ENCODE measurements at regions not wholly inside any gene's neighbourhood (a gene's known extent, or its start where the extent isn't known, plus 50 kb on each side); places are given as distances from the start of the nearest gene placed in this dataset.
"Not testable (repeated sequence)": the region's sequence is repeated elsewhere in the genome, so short reads cannot be mapped to it uniquely, and the experiment has no call there.

GRCh38 chr9:31699836-31700235 is 684.6 kb upstream of the ACO1 start:
- DNase-seq: no peak

GRCh38 chr9:31700252-31701045 is 684.0 kb upstream of the ACO1 start:
- no peak for DNase-seq

DNA sequence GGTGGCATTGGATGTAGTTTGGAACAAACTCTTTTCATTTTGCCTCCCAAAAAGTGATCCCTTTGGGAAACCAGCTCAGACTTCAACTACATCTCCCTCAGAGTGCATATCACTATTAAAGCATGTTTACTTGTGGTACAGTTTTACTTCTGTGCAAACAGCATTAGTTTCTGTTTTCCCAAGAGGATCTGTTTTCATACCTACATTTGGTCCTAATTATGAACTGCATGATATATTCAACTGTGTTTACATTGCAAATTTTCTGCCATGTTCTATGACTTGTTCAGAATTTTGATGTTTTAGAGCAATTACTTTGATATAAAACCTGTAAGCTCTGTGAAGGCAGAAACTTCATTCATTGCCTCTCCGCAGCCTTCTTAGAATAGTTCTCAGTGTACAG is 681.5 kb upstream of the ACO1 start:
- DNase-seq: no peak

GRCh38 chr9:31715250-31715649 is 669.2 kb upstream of the ACO1 start:
- DNase-seq: no peak

DNA sequence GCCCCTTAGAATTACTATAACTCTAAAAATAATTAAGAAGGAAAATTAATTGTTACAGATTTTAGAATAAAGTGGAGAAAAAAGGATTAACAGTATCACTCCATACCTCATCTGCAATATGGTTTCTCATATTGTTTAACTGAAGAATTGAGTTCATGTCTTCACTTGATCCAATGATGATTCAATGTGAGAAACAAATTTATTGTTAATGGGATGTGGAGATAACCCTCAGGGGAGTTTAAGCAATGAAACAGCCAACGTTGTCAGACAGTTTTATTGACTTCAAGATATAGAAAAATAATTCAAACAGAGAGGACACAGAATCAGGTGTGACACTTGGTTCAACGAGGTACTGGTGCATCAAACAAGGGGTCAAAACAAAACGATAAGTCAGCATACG is 665.2 kb upstream of the ACO1 start:
- DNase-seq: no peak

DNA sequence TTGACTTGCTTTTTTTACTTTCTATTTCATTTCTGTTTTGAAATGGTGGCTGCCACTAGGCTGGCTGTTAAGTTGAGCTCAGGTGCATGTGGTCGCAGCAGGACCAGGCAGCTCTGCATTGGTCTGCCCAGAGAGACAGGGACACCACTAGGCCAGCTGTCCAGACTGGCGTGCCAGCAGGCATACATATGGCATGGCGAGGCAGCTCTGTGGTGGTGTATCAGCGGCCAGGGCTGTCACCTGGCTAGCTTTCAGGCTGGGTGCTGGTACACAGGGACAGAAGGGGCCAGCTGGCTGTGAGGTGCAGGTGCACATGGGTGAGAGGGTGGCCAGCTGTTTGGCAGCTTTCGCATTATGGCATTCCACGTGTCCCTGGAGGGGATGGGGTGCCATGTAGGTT is 654.0 kb upstream of the ACO1 start:
- no peak for DNase-seq

- no peak for DNase-seq
Measured at GRCh38 chr9:31733166-31733565, 651.3 kb upstream of the ACO1 start.

- DNase-seq: no peak
Measured at GRCh38 chr9:31736581-31737179, 647.8 kb upstream of the ACO1 start.

GRCh38 chr9:31740705-31741104 is 643.7 kb upstream of the ACO1 start:
- DNase-seq: no peak

GRCh38 chr9:31744589-31744988 is 639.9 kb upstream of the ACO1 start:
- no peak for DNase-seq

DNA sequence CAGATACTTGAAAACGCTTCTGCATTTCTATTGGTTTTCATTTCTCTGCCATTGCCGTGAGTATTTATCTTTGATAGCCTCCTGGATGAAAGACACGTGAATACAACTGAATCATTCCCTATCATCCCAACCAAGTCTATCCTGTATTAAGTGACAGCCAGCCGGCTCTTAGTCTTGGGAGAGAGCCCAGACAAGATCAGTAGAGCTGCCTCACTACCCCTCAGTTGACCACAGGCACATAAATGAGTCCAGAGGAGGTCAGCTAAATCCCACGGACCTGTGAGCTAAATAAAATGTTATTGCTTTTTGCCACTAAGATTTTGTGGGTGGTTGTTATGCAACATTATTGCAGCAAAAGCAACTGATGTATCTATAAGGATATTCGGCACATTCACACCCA is 639.0 kb upstream of the ACO1 start:
- DNase-seq: no peak

- no peak for DNase-seq
Measured at GRCh38 chr9:31745886-31746285, 638.6 kb upstream of the ACO1 start.

GRCh38 chr9:31753756-31754155 is 630.7 kb upstream of the ACO1 start:
- no peak for DNase-seq

- DNase-seq: no peak
Measured at GRCh38 chr9:31759703-31760102, 624.7 kb upstream of the ACO1 start.

- not testable (repeated sequence) for DNase-seq
Measured at GRCh38 chr9:31774021-31774420, 610.4 kb upstream of the ACO1 start.

DNA sequence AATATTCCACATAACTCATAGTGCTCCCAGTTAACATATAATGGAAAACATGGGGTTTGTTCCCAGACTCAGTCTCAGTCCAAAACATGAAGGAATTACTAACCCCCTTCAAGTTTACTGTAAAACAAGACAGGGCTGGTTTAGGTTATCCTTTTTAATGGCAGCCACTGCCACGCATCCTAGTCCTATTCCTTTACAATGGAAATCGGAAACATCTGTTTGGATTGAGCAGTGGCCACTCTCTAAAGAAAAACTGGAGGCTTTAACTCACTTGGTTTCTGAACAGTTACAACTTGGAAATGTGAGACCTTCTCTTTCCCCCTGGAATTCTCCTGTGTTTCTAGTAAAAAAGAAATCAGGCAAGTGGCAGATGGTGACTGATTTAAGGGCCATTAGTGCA is 609.9 kb upstream of the ACO1 start:
- no peak for DNase-seq

- no peak for DNase-seq
Measured at GRCh38 chr9:31776471-31776870, 608.0 kb upstream of the ACO1 start.

- no peak for DNase-seq
Measured at GRCh38 chr9:31783491-31783890, 601.0 kb upstream of the ACO1 start.

DNA sequence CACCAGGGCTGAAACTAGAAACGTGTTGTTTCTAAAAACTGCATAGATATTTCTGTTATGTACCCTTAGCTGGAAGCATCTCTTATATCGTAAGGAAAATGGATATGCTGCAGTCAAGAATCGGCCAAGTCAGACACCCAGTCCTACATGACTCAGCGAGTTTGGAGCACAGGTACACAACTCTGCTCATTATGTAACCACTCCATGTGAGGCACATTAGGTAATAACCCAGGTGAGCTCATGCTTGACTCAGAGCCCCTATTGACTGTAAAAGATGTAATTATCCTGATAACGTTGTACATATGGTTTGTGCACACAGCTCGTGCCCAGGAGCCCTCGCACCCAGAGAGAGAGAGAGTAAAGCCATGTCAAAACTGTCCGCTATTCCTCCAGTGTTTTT is 593.7 kb upstream of the ACO1 start:
- DNase-seq: no peak

- DNase-seq: no peak
Measured at GRCh38 chr9:31799953-31800609, 584.4 kb upstream of the ACO1 start.

DNA sequence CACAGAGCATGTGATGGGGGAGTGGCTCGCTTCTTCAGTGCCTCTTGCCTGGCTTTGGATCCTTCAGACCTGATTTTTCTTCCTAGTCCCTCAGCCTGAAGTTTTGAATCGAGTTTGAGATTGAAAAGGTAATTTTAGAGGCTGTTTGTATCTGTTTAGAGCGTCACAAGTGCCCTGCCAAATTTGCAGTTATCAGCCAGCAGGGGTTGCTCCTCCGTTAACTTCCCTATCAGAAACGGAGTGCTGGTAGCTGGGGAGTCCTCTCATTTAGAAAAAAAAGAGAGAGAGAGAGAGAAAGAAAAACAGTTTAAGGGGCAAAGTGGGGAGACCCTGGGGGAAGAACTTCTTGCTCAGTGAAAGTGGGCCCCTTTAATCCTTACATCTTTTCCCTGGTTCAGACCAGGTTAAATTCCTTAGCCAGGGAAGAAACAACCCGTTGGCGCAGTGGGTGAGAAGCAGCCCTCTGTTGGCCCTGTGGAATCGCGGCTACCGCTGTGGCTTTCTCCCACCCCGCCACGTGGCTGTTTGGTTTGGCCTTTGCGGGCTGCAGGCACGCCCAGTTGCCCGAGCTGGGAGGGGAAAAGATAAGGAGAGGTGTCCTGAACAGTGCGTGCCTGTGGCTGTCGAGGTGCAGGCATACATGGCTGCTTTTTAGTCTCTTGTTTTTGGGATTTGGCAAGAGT is 576.7 kb upstream of the ACO1 start:
- DNase-seq: no peak

DNA sequence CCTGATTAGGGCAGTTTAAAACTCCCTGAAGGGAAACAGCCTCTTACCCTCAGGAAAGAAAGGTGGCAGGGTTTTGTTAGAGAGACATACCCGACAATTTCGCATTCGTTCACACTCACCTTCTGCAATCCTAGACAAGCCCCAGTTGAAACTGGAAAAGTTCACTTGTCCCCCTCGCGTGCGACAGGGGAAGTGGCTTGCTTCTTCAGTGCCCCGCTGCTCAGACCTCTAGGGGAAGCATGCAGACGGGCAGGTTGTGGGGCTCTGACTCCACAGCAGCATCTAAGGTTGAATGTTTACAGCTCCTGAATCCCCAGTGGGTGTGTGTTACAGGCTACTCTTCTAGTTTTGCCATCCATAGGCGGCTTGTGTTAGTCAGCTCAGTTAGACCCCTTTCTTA is 575.7 kb upstream of the ACO1 start:
- no peak for DNase-seq

DNA sequence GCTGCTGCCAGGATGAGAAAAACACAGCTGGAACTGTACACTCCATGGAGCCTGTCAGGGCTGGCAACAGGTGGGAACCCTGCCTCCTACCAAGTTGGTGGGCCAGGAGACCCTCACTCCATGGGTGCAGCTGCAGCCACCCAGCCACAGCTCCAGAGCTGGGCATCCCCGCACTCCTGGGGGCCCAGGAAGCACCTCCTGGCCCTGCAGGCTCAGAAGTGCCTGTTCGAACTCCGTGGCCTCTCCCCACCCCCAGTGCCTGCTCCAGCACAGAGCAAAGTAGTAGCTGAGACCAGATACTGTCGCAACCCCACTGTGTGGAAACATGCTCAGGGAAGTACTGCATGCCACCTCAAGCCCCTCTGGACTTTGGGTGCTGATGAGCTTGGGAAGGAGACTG is 564.0 kb upstream of the ACO1 start:
- no peak for DNase-seq

GRCh38 chr9:31821583-31821982 is 562.9 kb upstream of the ACO1 start:
- DNase-seq: no peak
